Liver (tissue), 8 donors: ENCODE measurements at regions not wholly inside any gene's neighbourhood (a gene's known extent, or its start where the extent isn't known, plus 50 kb on each side); places are given as distances from the start of the nearest gene placed in this dataset.

Experiments
- DNase-seq: peaks from one replicate; pipeline ENCODE4 v3.0.0-alpha.2; 2017; ENCODE audit warnings: low spot score
- H3K27ac ChIP-seq, 2 donors: one replicate each; pipeline ENCODE4 v1.7.0; 2013; ENCODE audit warnings: inconsistent platforms in 2 of 2, low read length in 2 of 2, control low read depth in 1 of 2, low read depth in 1 of 2, mild to moderate bottlenecking in 1 of 2
- H3K27me3 ChIP-seq, 4 donors: one replicate each; pipeline versions ENCODE4 v1.6.1 to v1.7.0; 2013; ENCODE audit warnings: low read length in 3 of 4, inconsistent platforms in 1 of 4, mild to moderate bottlenecking in 1 of 4, moderate library complexity in 1 of 4; ENCODE audit not compliant: control insufficient read depth in 4 of 4, insufficient read depth in 4 of 4
- H3K36me3 ChIP-seq, 4 donors: one replicate each; pipeline versions ENCODE4 v1.6.1 to v1.7.0; 2013; ENCODE audit warnings: low read length in 3 of 4, mild to moderate bottlenecking in 3 of 4, low read depth in 1 of 4, moderate library complexity in 1 of 4; ENCODE audit not compliant: control insufficient read depth in 4 of 4, insufficient read depth in 3 of 4
- H3K4me1 ChIP-seq, 4 donors: one replicate each; pipeline versions ENCODE4 v1.6.1 to v1.7.0; 2013; ENCODE audit warnings: low read length in 3 of 4, mild to moderate bottlenecking in 3 of 4, moderate library complexity in 1 of 4; ENCODE audit not compliant: control insufficient read depth in 4 of 4, insufficient read depth in 4 of 4
- H3K4me3 ChIP-seq, 3 donors: one replicate each; pipeline versions ENCODE4 v1.6.1 to v1.7.0; 2013; ENCODE audit warnings: low read length in 3 of 3, control low read depth in 1 of 3, low read depth in 1 of 3, mild to moderate bottlenecking in 1 of 3
- H3K9ac ChIP-seq, 2 donors: one replicate each; pipeline ENCODE4 v1.7.0; 2013; ENCODE audit warnings: low read length in 2 of 2, mild to moderate bottlenecking in 2 of 2, moderate library complexity in 2 of 2, control low read depth in 1 of 2, low read depth in 1 of 2
- H3K9me3 ChIP-seq, 4 donors: one replicate each; pipeline versions ENCODE4 v1.6.1 to v1.7.0; 2013; ENCODE audit warnings: low read length in 3 of 4; ENCODE audit not compliant: control insufficient read depth in 4 of 4
- ATF3 ChIP-seq: IDR thresholded peaks from 2 replicates; pipeline ENCODE4 v1.6.1; 2016; ENCODE audit warnings: antibody characterized with exemption
- CTCF ChIP-seq: fragments of 150-350 bp; IDR thresholded peaks from 2 replicates; pipeline ENCODE4 v1.5.1; 2017; ENCODE audit warnings: improper control_type of control experiment, low read depth, low read length; ENCODE audit not compliant: missing input control
- EGR1 ChIP-seq, 2 donors: IDR thresholded peaks; 2 replicates each; pipeline ENCODE4 v1.6.1; 2016 to 2018; ENCODE audit warnings: antibody characterized with exemption in 2 of 2, low read depth in 2 of 2
- FOXA1 ChIP-seq: IDR thresholded peaks from 2 replicates; pipeline ENCODE4 v1.6.1; 2016; ENCODE audit warnings: antibody characterized with exemption
- FOXA2 ChIP-seq: IDR thresholded peaks from 2 replicates; pipeline ENCODE4 v1.6.1; 2016; ENCODE audit warnings: antibody characterized with exemption
- GABPA ChIP-seq, 2 donors: IDR thresholded peaks in 1 of 2; conservative IDR thresholded peaks in 1 of 2; 2 replicates each; pipeline ENCODE4 v1.6.1; 2016; ENCODE audit warnings: antibody characterized with exemption in 2 of 2, mild to moderate bottlenecking in 1 of 2, moderate library complexity in 1 of 2
- HNF4A ChIP-seq, 2 donors: conservative IDR thresholded peaks; 2 replicates each; pipeline ENCODE4 v1.6.1; 2016; ENCODE audit warnings: antibody characterized with exemption in 2 of 2, mild to moderate bottlenecking in 2 of 2
- HNF4G ChIP-seq: IDR thresholded peaks from 2 replicates; pipeline ENCODE4 v1.6.1; 2016; ENCODE audit warnings: antibody characterized with exemption
- JUND ChIP-seq, 2 donors: IDR thresholded peaks; 2 replicates each; pipeline ENCODE4 v1.6.1; 2016; ENCODE audit warnings: antibody characterized with exemption in 2 of 2
- MAX ChIP-seq: IDR thresholded peaks from 2 replicates; pipeline ENCODE4 v1.6.1; 2016; ENCODE audit warnings: antibody characterized with exemption
- NR2F2 ChIP-seq: IDR thresholded peaks from 2 replicates; pipeline ENCODE4 v1.6.1; 2016; ENCODE audit warnings: antibody characterized with exemption
- REST ChIP-seq: IDR thresholded peaks from 2 replicates; pipeline ENCODE4 v1.6.1; 2016; ENCODE audit warnings: antibody characterized with exemption, mild to moderate bottlenecking
- RXRA ChIP-seq, 2 donors: IDR thresholded peaks; 2 replicates each; pipeline ENCODE4 v1.6.1; 2017 to 2018; ENCODE audit warnings: antibody characterized with exemption in 2 of 2, mild to moderate bottlenecking in 1 of 2
- SP1 ChIP-seq: IDR thresholded peaks from 2 replicates; pipeline ENCODE4 v1.6.1; 2018; ENCODE audit warnings: antibody characterized with exemption, mild to moderate bottlenecking
- TAF1 ChIP-seq: conservative IDR thresholded peaks from 2 replicates; pipeline ENCODE4 v1.6.1; 2016; ENCODE audit warnings: antibody characterized with exemption, mild to moderate bottlenecking
- YY1 ChIP-seq: IDR thresholded peaks from 2 replicates; pipeline ENCODE4 v1.6.1; 2016; ENCODE audit warnings: antibody characterized with exemption, mild to moderate bottlenecking
- ZBTB33 ChIP-seq: IDR thresholded peaks from 2 replicates; pipeline ENCODE4 v1.6.1; 2016; ENCODE audit warnings: antibody characterized with exemption
- WGBS: extraction: QIAGEN DNeasy Blood & Tissue Kit; methylation state at CpG from one replicate; pipeline ENCODE4 v1.1.7; 2013; 5-methylcytosine and 5-hydroxymethylcytosine counted together
- donor health status: healthy.
- donor health status: healthy.
- donor health status: healthy.
- donor health status: healthy.
- donor health status: healthy.

GRCh38 chr2:6652251-6652650 lies 213.5 kb downstream of the CMPK2 start (continued):
- TF ChIP-seq CTCF = no peak

- Histone ChIP-seq H3K4me1 (no peaks in the 10 kb centered on the region), H3K36me3 (no peaks in the 10 kb centered on the region), H3K4me3 (no peak overlapping the region), H3K9ac (no peak overlapping the region), H3K9me3 (no peaks in the 10 kb centered on the region), H3K27me3 (no peaks in the 10 kb centered on the region), H3K27ac (no peak overlapping the region)
- WGBS = 79% methylated on average over 7 of the region's 7 CpGs
- no peak for TF ChIP-seq EGR1 (IDR thresholded peaks at IDR 0.05; ENCODE audit: low read depth in 2 of 2)
- TF ChIP-seq SP1 = no peak
- TF ChIP-seq HNF4G = no peak
- no peak for TF ChIP-seq FOXA2
- TF ChIP-seq YY1 = no peak
- TF ChIP-seq ZBTB33 = no peak
- no peak for TF ChIP-seq MAX
- no peak for TF ChIP-seq FOXA1
- TF ChIP-seq ATF3 = no peak
- TF ChIP-seq CTCF = no peak
- no peak for TF ChIP-seq HNF4A (conservative IDR thresholded peaks at IDR 0.05)
- TF ChIP-seq RXRA (IDR thresholded peaks at IDR 0.05) = no peak
- TF ChIP-seq JUND (IDR thresholded peaks at IDR 0.05) = no peak
- no peak for TF ChIP-seq GABPA (IDR thresholded peaks at IDR 0.05 in 1 of 2, conservative IDR thresholded peaks at IDR 0.05 in 1 of 2)
- TF ChIP-seq REST = no peak
- TF ChIP-seq TAF1 = no peak
- no peak for TF ChIP-seq NR2F2
- DNase-seq = no peak
Observed at GRCh38 chr2:6653281-6653750, 212.4 kb downstream of the CMPK2 start.
